SHP77 (cell line): ENCODE measurements at regions not wholly inside any gene's neighbourhood (a gene's known extent, or its start where the extent isn't known, plus 50 kb on each side); places are given as distances from the start of the nearest gene placed in this dataset.
"Not testable (repeated sequence)": the region's sequence is repeated elsewhere in the genome, so short reads cannot be mapped to it uniquely, and the experiment has no call there.

Experiments
- DNase-seq, 2 experiments: peaks; one replicate each; lab custom pipeline; 2025; lab: John Stamatoyannopoulos, UW

- DNase-seq, result no peak
Measured at GRCh38 chr5:34555699-34556508, 100.2 kb upstream of the RAI14 start.

- no peak for DNase-seq
Measured at GRCh38 chr5:34556509-34556782, 99.7 kb upstream of the RAI14 start.

GRCh38 chr5:34561581-34561980 lies 94.5 kb upstream of the RAI14 start:
- DNase-seq, result not testable (repeated sequence)

DNA sequence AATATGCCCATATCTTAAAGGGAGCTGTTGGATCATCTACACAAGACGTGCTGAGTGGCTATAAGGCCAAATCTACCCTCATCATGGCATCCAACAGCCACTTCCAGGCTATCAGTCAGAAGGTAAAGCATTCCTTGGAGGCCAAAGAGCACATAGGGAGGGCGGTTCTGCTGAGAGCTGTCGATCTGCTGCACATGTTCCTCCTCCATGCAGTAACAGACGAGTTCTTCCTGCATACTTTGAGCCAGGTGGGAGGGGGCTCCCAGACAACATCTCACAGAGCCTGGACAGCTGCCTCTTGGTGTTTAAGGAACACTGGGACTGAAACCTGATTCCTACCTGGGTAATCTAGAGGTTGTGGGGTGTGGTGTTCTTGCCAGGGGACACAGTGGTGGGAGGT lies 93.3 kb upstream of the RAI14 start:
- no peak for DNase-seq

- DNase-seq, result no peak
Measured at GRCh38 chr5:34563269-34563668, 92.9 kb upstream of the RAI14 start.

DNA sequence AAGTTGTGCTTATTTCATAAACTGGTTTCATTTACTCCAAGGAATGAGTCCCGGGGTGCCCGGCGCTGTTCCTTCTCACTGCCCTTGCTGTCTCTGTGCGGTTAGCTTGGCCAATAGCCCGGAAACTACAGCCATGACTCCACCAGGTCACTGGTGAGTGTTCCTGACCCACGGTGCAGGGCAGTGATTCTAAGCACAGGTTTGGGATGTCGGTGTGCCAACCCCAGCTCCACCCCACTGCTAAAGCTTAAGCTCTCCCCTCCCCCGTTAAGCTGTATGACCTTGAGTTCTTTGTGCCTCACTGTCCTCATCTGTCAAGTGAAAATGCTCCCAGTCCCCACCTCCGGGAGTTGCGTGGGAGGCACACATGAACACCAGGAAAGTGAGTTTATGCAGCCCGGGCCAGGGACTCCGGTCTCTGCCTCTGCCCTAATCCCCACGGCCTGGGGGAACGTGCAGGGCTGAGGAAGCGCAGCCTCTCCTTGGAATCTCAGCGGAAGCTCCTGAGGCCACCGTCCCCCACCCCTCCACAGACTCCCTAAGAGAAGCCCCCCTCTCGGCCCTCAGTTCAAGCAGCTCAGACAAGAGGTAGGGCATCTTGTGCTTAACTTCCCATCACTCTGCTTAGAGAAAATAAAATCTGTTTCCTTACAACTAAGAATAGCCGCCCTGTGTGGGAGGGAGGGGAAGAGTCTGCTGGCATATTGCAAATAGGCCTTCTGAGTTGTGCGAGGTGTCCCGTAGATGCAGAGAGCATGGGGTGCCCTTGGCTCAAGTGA lies 92.0 kb upstream of the RAI14 start:
- no peak for DNase-seq

DNA sequence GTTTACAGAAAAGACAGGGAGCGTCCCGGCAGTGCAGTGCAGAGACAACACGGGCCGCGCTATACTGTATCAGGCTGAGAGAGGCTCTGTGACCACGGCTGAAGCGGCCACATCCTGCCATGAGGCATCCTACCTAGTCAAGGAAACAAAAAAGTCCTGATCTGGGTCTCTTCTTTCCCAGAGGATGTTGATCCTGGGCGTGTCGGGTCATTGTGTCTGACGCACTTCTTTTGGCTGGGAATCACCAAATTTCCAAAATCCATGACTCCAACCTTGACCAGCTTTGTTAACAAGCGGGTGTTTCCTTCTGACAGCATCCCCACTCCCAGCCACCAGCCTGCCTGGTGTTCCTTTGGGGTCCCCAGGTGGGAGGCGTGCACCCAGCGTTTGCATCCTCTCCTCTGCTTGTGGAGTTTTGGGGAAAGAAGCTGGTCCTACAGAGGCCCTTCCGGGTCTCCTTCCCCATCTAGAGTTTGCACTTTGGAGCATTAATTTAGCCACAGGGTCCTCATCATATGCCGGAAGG lies 91.4 kb upstream of the RAI14 start:
- no peak for DNase-seq

- no peak for DNase-seq
Measured at GRCh38 chr5:34570143-34570542, 86.0 kb upstream of the RAI14 start.

- DNase-seq, result no peak
Measured at GRCh38 chr5:34570721-34571676, 85.1 kb upstream of the RAI14 start.

GRCh38 chr5:34571677-34572041 lies 84.5 kb upstream of the RAI14 start:
- DNase-seq, result no peak

GRCh38 chr5:34574936-34575467 lies 81.1 kb upstream of the RAI14 start:
- DNase-seq, result no peak

GRCh38 chr5:34576891-34577666 lies 79.0 kb upstream of the RAI14 start:
- DNase-seq, result no peak

- DNase-seq, result no peak
Measured at GRCh38 chr5:34578962-34579361, 77.2 kb upstream of the RAI14 start.

DNA sequence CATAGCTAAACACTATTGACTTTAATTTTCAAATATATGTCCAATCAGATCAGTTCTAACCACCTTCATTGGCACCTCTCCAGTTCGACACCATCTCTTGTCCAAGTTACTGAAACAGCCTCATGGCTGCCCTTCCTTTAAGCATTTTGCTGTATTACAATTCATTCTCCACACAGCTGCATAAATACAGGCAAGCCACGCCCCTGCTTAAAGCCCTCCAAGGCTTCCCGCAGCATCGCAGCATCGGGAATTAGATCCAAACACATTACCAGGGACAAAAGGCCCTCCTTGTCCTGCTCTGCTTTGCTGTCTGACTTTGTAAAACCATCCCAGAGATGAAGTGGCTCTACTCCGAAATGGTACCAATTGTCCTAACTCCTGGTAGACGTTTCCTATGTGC lies 75.1 kb upstream of the RAI14 start:
- DNase-seq, result peak in 1 of 2 experiments; percentile 11

- peak in 1 of 2 experiments; percentile 6 for DNase-seq
Measured at GRCh38 chr5:34582371-34582770, 73.8 kb upstream of the RAI14 start.

DNA sequence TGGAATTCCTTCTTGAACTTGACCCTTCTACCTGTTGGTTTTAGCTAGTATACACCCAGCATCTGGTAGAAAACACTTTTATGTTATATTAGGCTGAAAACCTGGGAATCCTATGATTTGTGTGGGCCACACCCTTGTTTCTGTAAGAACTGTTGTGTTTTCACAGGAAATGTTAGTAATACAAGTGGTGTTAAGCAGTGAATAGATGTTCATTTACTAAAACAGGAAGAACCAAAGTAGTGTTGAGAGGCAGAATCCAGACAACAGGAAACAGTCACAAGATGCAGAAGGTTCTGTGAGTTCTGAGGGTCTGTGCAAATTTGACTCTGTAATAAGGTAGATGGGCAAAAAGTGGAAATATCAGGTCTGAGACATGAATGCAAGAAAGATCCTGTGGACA lies 73.0 kb upstream of the RAI14 start:
- no peak for DNase-seq

DNA sequence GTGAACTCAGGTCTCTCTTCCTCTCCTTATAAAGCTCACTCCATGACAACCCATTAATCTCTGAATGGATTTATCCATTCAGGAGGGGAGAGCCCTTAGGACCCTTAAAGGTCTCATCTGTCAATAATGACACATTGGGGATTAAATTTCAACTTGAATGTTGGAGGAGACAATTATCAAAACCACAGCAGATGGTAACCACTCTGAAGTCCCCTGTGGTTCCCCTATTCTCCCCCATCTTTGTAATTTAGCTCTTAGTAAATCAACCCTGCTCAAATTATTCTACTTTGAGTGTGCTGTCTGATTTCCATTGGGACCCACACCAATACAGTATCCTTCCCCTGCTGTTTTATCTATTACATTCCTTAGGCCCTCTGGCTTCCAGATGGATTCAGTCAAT lies 72.0 kb upstream of the RAI14 start:
- DNase-seq, result no peak

GRCh38 chr5:34585601-34586104 lies 70.5 kb upstream of the RAI14 start:
- no peak for DNase-seq

DNA sequence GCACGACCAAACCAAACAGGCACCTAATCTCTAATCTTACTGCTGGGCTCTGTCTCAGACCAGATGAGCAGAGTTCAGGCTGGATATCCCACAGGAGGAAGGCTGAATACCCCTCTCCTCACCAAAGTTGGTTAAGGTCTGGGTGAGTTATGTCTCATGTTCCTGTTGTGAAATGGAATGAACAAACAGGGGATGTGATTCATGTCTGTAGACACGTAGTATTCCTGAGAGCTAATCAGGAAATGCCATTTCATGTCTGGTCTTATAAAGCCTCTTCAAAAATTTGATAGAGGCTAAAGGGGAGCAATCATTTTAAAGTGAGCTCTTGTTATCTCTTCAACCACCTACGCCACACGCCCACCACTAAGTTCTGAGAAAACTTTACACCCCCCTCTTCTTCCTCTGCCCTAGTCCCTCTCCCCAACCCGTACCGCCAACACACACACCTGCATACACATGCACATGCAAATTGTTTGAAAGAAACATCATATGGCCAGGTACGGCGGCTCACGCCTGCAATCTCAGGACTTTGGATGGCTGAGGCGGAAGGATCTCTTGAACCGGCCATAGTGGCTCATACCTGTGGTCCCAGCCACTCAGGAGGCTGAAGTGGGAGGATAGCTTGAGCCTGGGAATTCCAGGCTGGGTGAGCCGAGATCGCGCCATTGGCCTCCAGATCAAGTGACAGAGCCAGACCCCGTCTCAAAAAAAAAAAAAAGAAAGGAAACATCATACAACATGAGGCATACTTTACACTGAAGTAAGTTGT lies 69.8 kb upstream of the RAI14 start:
- DNase-seq, result no peak
